Neural progenitor cell (in vitro differentiated cells): ENCODE measurements at regions not wholly inside any gene's neighbourhood (a gene's known extent, or its start where the extent isn't known, plus 50 kb on each side); places are given as distances from the start of the nearest gene placed in this dataset.

Experiments used
- DNase-seq: peaks from one replicate; pipeline ENCODE4 v3.0.0-alpha.2; 2016; ENCODE audit warnings: low spot score
- H2AFZ ChIP-seq: fragments of 200-600 bp; sonication (generic); replicated peaks from 2 replicates; pipeline ENCODE4 v1.6.1; 2016; ENCODE audit warnings: antibody characterized with exemption
- H3F3A ChIP-seq: fragments of 200-600 bp; sonication (generic); 2 replicates; pipeline ENCODE4 v1.6.1; 2016; ENCODE audit warnings: antibody characterized with exemption, low read depth
- H3K27ac ChIP-seq: fragments of 200-600 bp; sonication (generic); 2 replicates; pipeline ENCODE4 v1.5.1; 2016; ENCODE audit warnings: mild to moderate bottlenecking
- H3K27me3 ChIP-seq: fragments of 200-600 bp; sonication (generic); 2 replicates; pipeline ENCODE4 v1.6.1; 2016; ENCODE audit warnings: mild to moderate bottlenecking, moderate library complexity
- H3K36me3 ChIP-seq: fragments of 200-600 bp; sonication (generic); 2 replicates; pipeline ENCODE4 v1.5.1; 2016
- H3K4me1 ChIP-seq: fragments of 200-600 bp; sonication (generic); 2 replicates; pipeline ENCODE4 v1.6.1; 2016; ENCODE audit warnings: mixed run types
- H3K4me2 ChIP-seq: fragments of 200-600 bp; sonication (generic); 2 replicates; pipeline ENCODE4 v1.6.1; 2016
- H3K4me3 ChIP-seq: fragments of 200-600 bp; sonication (generic); 2 replicates; pipeline ENCODE4 v1.5.1; 2016
- H3K79me2 ChIP-seq: fragments of 200-600 bp; sonication (generic); 2 replicates; pipeline ENCODE4 v1.6.1; 2016; ENCODE audit warnings: low read depth
- H3K9ac ChIP-seq: fragments of 200-600 bp; sonication (generic); 2 replicates; pipeline ENCODE4 v1.6.1; 2016
- H3K9me3 ChIP-seq: fragments of 200-600 bp; sonication (generic); 2 replicates; pipeline ENCODE4 v1.5.1; 2016; ENCODE audit warnings: low read depth
- H4K20me1 ChIP-seq: fragments of 200-600 bp; sonication (generic); 2 replicates; pipeline ENCODE4 v1.6.1; 2016; ENCODE audit warnings: low read depth
- H3K27ac Mint-ChIP-seq: 3 replicates; pipeline ENCODE4 v1.8.0; 2021; ENCODE audit warnings: mixed read lengths
- H3K27me3 Mint-ChIP-seq: 2 replicates; pipeline ENCODE4 v1.8.0; 2022; ENCODE audit warnings: low read depth, mild to moderate bottlenecking, inconsistent platforms, moderate library complexity, mixed read lengths; ENCODE audit not compliant: insufficient read depth
- H3K36me3 Mint-ChIP-seq: 3 replicates; pipeline ENCODE4 v1.8.0; 2021; ENCODE audit warnings: mixed read lengths
- H3K4me1 Mint-ChIP-seq: 3 replicates; pipeline ENCODE4 v1.8.0; 2021; ENCODE audit warnings: mixed read lengths
- H3K4me3 Mint-ChIP-seq: 3 replicates; pipeline ENCODE4 v1.8.0; 2021; ENCODE audit warnings: mild to moderate bottlenecking, moderate library complexity, mixed read lengths
- H3K9me3 Mint-ChIP-seq: 3 replicates; pipeline ENCODE4 v1.8.0; 2020; ENCODE audit warnings: mixed read lengths
- EZH2 ChIP-seq: fragments of 200-600 bp; sonication (generic); IDR thresholded peaks from 2 replicates; pipeline ENCODE4 v1.6.1; 2017; ENCODE audit warnings: antibody characterized with exemption, mild to moderate bottlenecking, moderate library complexity
- EZH2phosphoT487 ChIP-seq: fragments of 200-600 bp; sonication (generic); IDR thresholded peaks from 2 replicates; pipeline ENCODE4 v1.6.1; 2017; ENCODE audit warnings: antibody characterized with exemption
- TF ChIP-seq, protein P1 (sequence below): fragments of 200-600 bp; sonication (generic); IDR thresholded peaks from 2 replicates; pipeline ENCODE4 v1.5.1; 2017; ENCODE audit warnings: antibody characterized with exemption, mild to moderate bottlenecking

GRCh38 chr11:111438168-111438567 lies 59.1 kb upstream of the POU2AF1 start:
- peaks cover 15% of the 10 kb centered on the region for H3K4me1 ChIP-seq
- Mint-ChIP-seq H3K4me3 (no peak overlapping the region), H3K36me3 (no peaks in the 10 kb centered on the region), H3K9me3 (no peaks in the 10 kb centered on the region), H3K27ac (no peak overlapping the region), H3K4me1 (peaks cover 39% of the 10 kb centered on the region), H3K27me3 (peaks cover 6% of the 10 kb centered on the region)
- H3F3A ChIP-seq, result peaks cover 4% of the 10 kb centered on the region
- no peak overlapping the region for H3K27ac ChIP-seq
- no peak overlapping the region for H3K4me3 ChIP-seq
- H2AFZ ChIP-seq, result no peak overlapping the region
- no peaks in the 10 kb centered on the region for H3K36me3 ChIP-seq
- TF ChIP-seq EZH2 (no peak), EZH2phosphoT487 (no peak)
- TF ChIP-seq, protein P1, sequence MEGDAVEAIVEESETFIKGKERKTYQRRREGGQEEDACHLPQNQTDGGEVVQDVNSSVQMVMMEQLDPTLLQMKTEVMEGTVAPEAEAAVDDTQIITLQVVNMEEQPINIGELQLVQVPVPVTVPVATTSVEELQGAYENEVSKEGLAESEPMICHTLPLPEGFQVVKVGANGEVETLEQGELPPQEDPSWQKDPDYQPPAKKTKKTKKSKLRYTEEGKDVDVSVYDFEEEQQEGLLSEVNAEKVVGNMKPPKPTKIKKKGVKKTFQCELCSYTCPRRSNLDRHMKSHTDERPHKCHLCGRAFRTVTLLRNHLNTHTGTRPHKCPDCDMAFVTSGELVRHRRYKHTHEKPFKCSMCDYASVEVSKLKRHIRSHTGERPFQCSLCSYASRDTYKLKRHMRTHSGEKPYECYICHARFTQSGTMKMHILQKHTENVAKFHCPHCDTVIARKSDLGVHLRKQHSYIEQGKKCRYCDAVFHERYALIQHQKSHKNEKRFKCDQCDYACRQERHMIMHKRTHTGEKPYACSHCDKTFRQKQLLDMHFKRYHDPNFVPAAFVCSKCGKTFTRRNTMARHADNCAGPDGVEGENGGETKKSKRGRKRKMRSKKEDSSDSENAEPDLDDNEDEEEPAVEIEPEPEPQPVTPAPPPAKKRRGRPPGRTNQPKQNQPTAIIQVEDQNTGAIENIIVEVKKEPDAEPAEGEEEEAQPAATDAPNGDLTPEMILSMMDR, result no peak
- no peaks in the 10 kb centered on the region for H4K20me1 ChIP-seq
- no peaks in the 10 kb centered on the region for H3K79me2 ChIP-seq
- no peak overlapping the region for H3K4me2 ChIP-seq
- no peak overlapping the region for H3K9ac ChIP-seq
- DNase-seq, result no peak
- H3K9me3 ChIP-seq, result no peaks in the 10 kb centered on the region
- no peaks in the 10 kb centered on the region for H3K27me3 ChIP-seq

GRCh38 chr11:111435046-111435698 lies 56.1 kb upstream of the POU2AF1 start:
- Histone ChIP-seq H3K36me3 (no peaks in the 10 kb centered on the region), H3K4me1 (peaks cover 15% of the 10 kb centered on the region), H3K9ac (no peak overlapping the region), H3K79me2 (no peaks in the 10 kb centered on the region), H3K4me2 (no peak overlapping the region), H4K20me1 (no peaks in the 10 kb centered on the region), H3K4me3 (no peak overlapping the region), H2AFZ (no peak overlapping the region), H3F3A (peaks cover 4% of the 10 kb centered on the region), H3K27ac (no peak overlapping the region), H3K27me3 (no peaks in the 10 kb centered on the region), H3K9me3 (no peaks in the 10 kb centered on the region)
- DNase-seq, result no peak
- H3K27me3 Mint-ChIP-seq, result peaks cover 6% of the 10 kb centered on the region
- no peak overlapping the region for H3K4me3 Mint-ChIP-seq
- H3K27ac Mint-ChIP-seq, result peak overlapping the region; percentile 23
- TF ChIP-seq EZH2phosphoT487 (no peak), EZH2 (no peak)
- TF ChIP-seq, protein P1, result no peak
- H3K4me1 Mint-ChIP-seq, result peaks cover 32% of the 10 kb centered on the region
- no peaks in the 10 kb centered on the region for H3K9me3 Mint-ChIP-seq
- no peaks in the 10 kb centered on the region for H3K36me3 Mint-ChIP-seq

DNA sequence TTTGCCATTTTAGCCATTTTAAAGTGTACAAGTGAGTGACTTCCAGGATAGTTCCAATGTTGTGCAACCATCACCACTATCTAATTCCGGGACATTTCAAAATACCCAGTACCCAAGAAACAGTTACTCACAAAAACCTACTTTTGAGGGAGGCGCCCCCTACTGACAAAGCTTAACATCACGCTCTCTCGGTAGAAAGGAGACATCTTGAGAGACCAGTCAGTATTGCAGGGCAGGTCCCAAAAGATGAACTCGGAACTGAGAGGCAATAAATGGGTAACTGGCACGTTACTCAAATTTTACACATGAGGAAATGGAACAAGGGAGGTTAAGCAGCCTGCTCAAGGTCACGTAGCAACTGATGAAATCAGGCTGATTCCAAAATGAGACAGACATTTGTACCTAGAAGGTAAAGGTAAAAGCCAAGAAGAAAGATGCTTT lies 50.0 kb upstream of the POU2AF1 start:
- H3K27me3 Mint-ChIP-seq, result peaks cover 6% of the 10 kb centered on the region

More for the DNA sequence above, 50.0 kb upstream of the POU2AF1 start:
- Mint-ChIP-seq H3K36me3 (no peaks in the 10 kb centered on the region), H3K9me3 (no peaks in the 10 kb centered on the region), H3K4me3 (no peak overlapping the region), H3K27ac (no peak overlapping the region), H3K4me1 (no peaks in the 10 kb centered on the region)
- H2AFZ ChIP-seq, result no peak overlapping the region
- no peak overlapping the region for H3K27ac ChIP-seq
- no peaks in the 10 kb centered on the region for H3K36me3 ChIP-seq
- TF ChIP-seq EZH2phosphoT487 (no peak), EZH2 (no peak)
- TF ChIP-seq, protein P1, result peak; percentile 73
- H3K9ac ChIP-seq, result no peak overlapping the region
- H3K4me2 ChIP-seq, result no peak overlapping the region
- DNase-seq, result peak; percentile 26
- no peaks in the 10 kb centered on the region for H3F3A ChIP-seq
- no peaks in the 10 kb centered on the region for H3K9me3 ChIP-seq
- no peaks in the 10 kb centered on the region for H3K79me2 ChIP-seq
- H4K20me1 ChIP-seq, result no peaks in the 10 kb centered on the region
- H3K4me3 ChIP-seq, result no peak overlapping the region
- no peaks in the 10 kb centered on the region for H3K27me3 ChIP-seq
- H3K4me1 ChIP-seq, result no peaks in the 10 kb centered on the region
